H1 (cell line): ENCODE measurements at regions not wholly inside any gene's neighbourhood (a gene's known extent, or its start where the extent isn't known, plus 50 kb on each side); places are given as distances from the start of the nearest gene placed in this dataset.

Source experiments
- CTCF ChIA-PET: fragments of 300-600 bp; sonication (Branson Sonifier 250); formaldehyde crosslinking; loops from one replicate; lab custom pipeline; 2021; ENCODE audit not compliant: partially characterized antibody; lab: Charles Lee
- POLR2A ChIA-PET: fragments of 300-600 bp; sonication (Branson Sonifier 250); formaldehyde crosslinking; loops from one replicate; lab custom pipeline; 2021; ENCODE audit warnings: inconsistent platforms; ENCODE audit not compliant: partially characterized antibody; lab: Charles Lee
- DNase-seq, 2 experiments: peaks; one replicate each; pipeline versions ENCODE4 v3.0.0 to v3.0.0-alpha.2; 2010 to 2022; ENCODE audit warnings: low spot score in 2 of 2, low read depth in 1 of 2, mixed read lengths in 1 of 2
- FAIRE-seq: peaks from 2 replicates; lab custom pipeline; 2011; peaks lifted over from hg19 to GRCh38; lab: Jason Lieb, UNC
- H2AFZ ChIP-seq: 2 replicates; pipeline ENCODE4 v1.8.1; 2012; ENCODE audit warnings: low read length, inconsistent platforms
- H2AK5ac ChIP-seq: 2 replicates; pipeline ENCODE4 v1.6.1; 2013; ENCODE audit warnings: low read depth, low read length
- H2BK120ac ChIP-seq: replicated peaks from 2 replicates; pipeline ENCODE3; 2013; ENCODE audit warnings: low read depth, low read length, inconsistent platforms
- H2BK12ac ChIP-seq: 2 replicates; pipeline ENCODE4 v1.6.1; 2013; ENCODE audit warnings: low read depth, low read length
- H2BK15ac ChIP-seq: 2 replicates; pipeline ENCODE4 v1.6.1; 2013; ENCODE audit warnings: low read length
- H2BK20ac ChIP-seq: 2 replicates; pipeline ENCODE4 v1.6.1; 2013; ENCODE audit warnings: low read length
- H2BK5ac ChIP-seq: 2 replicates; pipeline ENCODE4 v1.6.1; 2013; ENCODE audit warnings: low read depth, low read length
- H3K14ac ChIP-seq: 2 replicates; pipeline ENCODE4 v1.6.1; 2013; ENCODE audit warnings: inconsistent platforms; ENCODE audit not compliant: insufficient read length
- H3K18ac ChIP-seq: 2 replicates; pipeline ENCODE4 v1.6.1; 2013; ENCODE audit warnings: low read length; ENCODE audit errors: extremely low read depth
- H3K23ac ChIP-seq: 2 replicates; pipeline ENCODE4 v1.6.1; 2013; ENCODE audit warnings: inconsistent platforms; ENCODE audit not compliant: insufficient read length
- H3K23me2 ChIP-seq: 2 replicates; pipeline ENCODE4 v1.6.1; 2013; ENCODE audit warnings: low read depth, low read length
- H3K27ac ChIP-seq: 2 replicates; pipeline ENCODE4 v1.6.1; 2011; ENCODE audit warnings: low read depth, low read length, inconsistent platforms
- H3K27me3 ChIP-seq, 4 experiments: replicated peaks in 1 of 4; 1 replicate in 1 of 4; 2 replicates in 3 of 4; pipeline versions ENCODE4 v1.6.1 to v1.8.1; 2011 to 2013; ENCODE audit warnings: low read length in 3 of 4, mild to moderate bottlenecking in 3 of 4, inconsistent platforms in 2 of 4, mixed read lengths in 2 of 4, moderate library complexity in 1 of 4; ENCODE audit not compliant: control insufficient read depth in 3 of 4, insufficient read depth in 3 of 4; ENCODE audit errors: extremely low read depth in 1 of 4
- H3K36me3 ChIP-seq, 4 experiments: 2 replicates each; pipeline versions ENCODE4 v1.6.1 to v1.8.1; 2011 to 2013; ENCODE audit warnings: mild to moderate bottlenecking in 4 of 4, low read length in 3 of 4, moderate library complexity in 2 of 4, control low read depth in 1 of 4, inconsistent platforms in 1 of 4; ENCODE audit not compliant: insufficient read depth in 4 of 4, control insufficient read depth in 2 of 4
- H3K4ac ChIP-seq: replicated peaks from 2 replicates; pipeline ENCODE3; 2013; ENCODE audit warnings: low read length, low read depth, mixed read lengths, inconsistent platforms; ENCODE audit not compliant: insufficient read length
- H3K4me1 ChIP-seq, 4 experiments: replicated peaks in 1 of 4; 1 replicate in 1 of 4; 2 replicates in 3 of 4; pipeline versions ENCODE4 v1.6.1 to v1.8.1; 2011 to 2013; ENCODE audit warnings: low read length in 3 of 4, inconsistent platforms in 2 of 4, mixed read lengths in 1 of 4; ENCODE audit not compliant: insufficient read depth in 4 of 4, control insufficient read depth in 3 of 4
- H3K4me2 ChIP-seq, 2 experiments: 2 replicates each; pipeline versions ENCODE4 v1.6.1 to v1.8.1; 2011 to 2013; ENCODE audit warnings: low read depth in 2 of 2, low read length in 2 of 2, control low read depth in 1 of 2, inconsistent platforms in 1 of 2, mild to moderate bottlenecking in 1 of 2; ENCODE audit not compliant: insufficient read depth in 1 of 2
- H3K4me3 ChIP-seq, 4 experiments: fragments of 200-600, 300-600 bp in 1 of 4; sonication (generic), shearing (Covaris generic), sonication (Bioruptor Twin) in 1 of 4; 2 replicates each; pipeline versions ENCODE4 v1.5.1 to v1.8.1; 2011 to 2016; ENCODE audit warnings: low read length in 4 of 4, low read depth in 3 of 4, control low read depth in 2 of 4, inconsistent platforms in 2 of 4, mild to moderate bottlenecking in 2 of 4, mixed read lengths in 1 of 4, moderate library complexity in 1 of 4; ENCODE audit not compliant: insufficient read depth in 2 of 4; ENCODE audit errors: extremely low read depth in 1 of 4
- H3K56ac ChIP-seq: replicated peaks from 2 replicates; pipeline ENCODE3; 2013; ENCODE audit warnings: low read depth, mild to moderate bottlenecking, mixed read lengths, low read length, inconsistent platforms; ENCODE audit not compliant: insufficient read length
- H3K79me1 ChIP-seq: 2 replicates; pipeline ENCODE4 v1.6.1; 2013; ENCODE audit warnings: low read depth, low read length, control low read depth
- H3K79me2 ChIP-seq, 2 experiments: 2 replicates each; pipeline versions ENCODE4 v1.6.1 to v1.8.1; 2012 to 2013; ENCODE audit warnings: low read length in 2 of 2, mild to moderate bottlenecking in 2 of 2, inconsistent platforms in 1 of 2; ENCODE audit not compliant: insufficient read depth in 2 of 2, control insufficient read depth in 1 of 2
- H3K9ac ChIP-seq, 4 experiments: replicated peaks in 1 of 4; 1 replicate in 1 of 4; 2 replicates in 3 of 4; pipeline versions ENCODE4 v1.6.1 to v1.8.1; 2011 to 2013; ENCODE audit warnings: low read depth in 3 of 4, low read length in 3 of 4, control low read depth in 2 of 4, mild to moderate bottlenecking in 2 of 4, moderate library complexity in 2 of 4, inconsistent platforms in 1 of 4; ENCODE audit errors: extremely low read depth in 1 of 4
- H3K9me3 ChIP-seq, 2 experiments: 2 replicates each; pipeline versions ENCODE4 v1.6.1 to v1.8.1; 2012 to 2013; ENCODE audit warnings: mild to moderate bottlenecking in 2 of 2, moderate library complexity in 2 of 2, control low read depth in 1 of 2, inconsistent platforms in 1 of 2, low read depth in 1 of 2, low read length in 1 of 2, mixed read lengths in 1 of 2; ENCODE audit not compliant: insufficient read depth in 2 of 2
- H4K20me1 ChIP-seq, 2 experiments: replicated peaks in 1 of 2; 2 replicates each; pipeline versions ENCODE3 to v1.8.1; 2011 to 2013; ENCODE audit warnings: inconsistent platforms in 2 of 2, low read length in 2 of 2, mild to moderate bottlenecking in 1 of 2; ENCODE audit not compliant: insufficient read depth in 2 of 2, control insufficient read depth in 1 of 2
- H4K5ac ChIP-seq: 2 replicates; pipeline ENCODE4 v1.6.1; 2013; ENCODE audit warnings: low read length, low read depth, mixed read lengths, inconsistent platforms; ENCODE audit not compliant: insufficient read length
- H4K8ac ChIP-seq: 2 replicates; pipeline ENCODE4 v1.8.0; 2013; ENCODE audit warnings: mild to moderate bottlenecking, moderate library complexity, low read length, inconsistent platforms; ENCODE audit not compliant: insufficient read depth; ENCODE audit errors: extremely low read depth
- H4K91ac ChIP-seq: replicated peaks from 2 replicates; pipeline ENCODE3; 2013; ENCODE audit warnings: low read length, mixed read lengths, inconsistent platforms; ENCODE audit not compliant: insufficient read length
- CBX5 ChIP-seq: fragments of 300-800, 300-1000 bp; sonication (generic); IDR thresholded peaks from 2 replicates; pipeline ENCODE4 v1.7.1; 2016; ENCODE audit warnings: antibody characterized with exemption, low read length, low read depth
- CEBPB ChIP-seq: IDR thresholded peaks from 2 replicates; pipeline ENCODE4 v1.6.1; 2012; ENCODE audit warnings: low read depth, low read length
- GABPA ChIP-seq: IDR thresholded peaks from 2 replicates; pipeline ENCODE4 v1.6.1; 2011; ENCODE audit warnings: mild to moderate bottlenecking, low read length, moderate library complexity, borderline replicate concordance; ENCODE audit not compliant: insufficient read depth
- JUN ChIP-seq: IDR thresholded peaks from 2 replicates; pipeline ENCODE4 v1.6.1; 2011; ENCODE audit warnings: low read depth, mild to moderate bottlenecking, improper control_type of control experiment, low read length
- MAFK ChIP-seq: IDR thresholded peaks from 2 replicates; pipeline ENCODE4 v1.6.1; 2012; ENCODE audit warnings: low read depth, mild to moderate bottlenecking, improper control_type of control experiment, low read length
- POU5F1 ChIP-seq: IDR thresholded peaks from 2 replicates; pipeline ENCODE4 v1.6.1; 2011; ENCODE audit warnings: low read depth, mild to moderate bottlenecking, low read length, moderate library complexity
- RBBP5 ChIP-seq: IDR thresholded peaks from 2 replicates; pipeline ENCODE4 v1.7.1; 2012; ENCODE audit warnings: low read depth, mild to moderate bottlenecking, inconsistent platforms, low read length, moderate library complexity, borderline replicate concordance
- SP1 ChIP-seq: IDR thresholded peaks from 2 replicates; pipeline ENCODE4 v1.6.1; 2011; ENCODE audit warnings: low read depth, low read length
- TCF12 ChIP-seq: IDR thresholded peaks from 2 replicates; pipeline ENCODE4 v1.6.1; 2011; ENCODE audit warnings: low read depth, mild to moderate bottlenecking, low read length
- TEAD4 ChIP-seq: IDR thresholded peaks from 2 replicates; pipeline ENCODE4 v1.6.1; 2012; ENCODE audit warnings: low read depth, low read length, inconsistent platforms, mixed read lengths
- WGBS, 2 experiments: shearing (Covaris generic) in 1 of 2; methylation state at CpG; one replicate each; pipeline versions ENCODE4 v1.1.6 to v1.1.7; 2013 to 2015; ENCODE audit warnings: low lambda C conversion rate in 2 of 2, mixed read lengths in 2 of 2, inconsistent platforms in 1 of 2, low coverage in 1 of 2, missing lambda C conversion rate in 1 of 2; ENCODE audit not compliant: insufficient replicate concordance in 2 of 2, insufficient coverage in 1 of 2, insufficient read length in 1 of 2; ENCODE audit errors: extremely low coverage in 1 of 2, missing lambda C conversion rate in 1 of 2; 5-methylcytosine and 5-hydroxymethylcytosine counted together
- TF ChIP-seq, protein P1 (sequence below): IDR thresholded peaks from 2 replicates; pipeline ENCODE4 v1.6.1; 2012; ENCODE audit warnings: inconsistent platforms

DNA sequence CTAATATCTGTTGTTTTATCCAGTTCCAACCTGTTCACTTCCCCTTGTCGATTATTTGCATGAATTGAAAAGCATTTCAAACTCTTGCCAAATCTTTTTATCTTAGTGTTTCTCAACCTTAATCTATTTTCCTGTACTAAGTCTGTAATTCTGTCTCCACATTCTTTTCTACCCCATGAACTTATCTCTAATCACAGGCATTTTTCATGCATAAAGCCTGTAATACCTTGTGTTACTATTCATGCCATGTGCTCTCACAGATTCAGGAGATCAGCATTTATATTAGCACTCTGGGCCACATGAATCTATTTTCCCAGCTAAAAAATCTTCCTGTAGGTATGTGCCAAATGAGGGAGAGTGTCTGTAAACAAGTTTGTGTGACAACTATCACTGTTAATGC lies 1360.9 kb downstream of the STIM2 start:
- DNase-seq (no peak), FAIRE-seq (no peak)
- no peak overlapping the region for H2BK120ac ChIP-seq
- no peak overlapping the region for H4K5ac ChIP-seq
- H2BK12ac ChIP-seq: no peak overlapping the region
- H3K4me1 ChIP-seq: no peaks in the 10 kb centered on the region; a peak in 1 of 7 replicates
- H3K9me3 ChIP-seq: no peaks in the 10 kb centered on the region
- H4K8ac ChIP-seq: no peak overlapping the region
- no peaks in the 10 kb centered on the region for H3K23me2 ChIP-seq
- H3K18ac ChIP-seq: no peak overlapping the region
- H3K23ac ChIP-seq: no peak overlapping the region
- no peaks in the 10 kb centered on the region for H3K36me3 ChIP-seq
- no peaks in the 10 kb centered on the region for H3K27me3 ChIP-seq
- WGBS, 2 experiments: 92% methylated on average over 1 of the region's 1 CpG; no CpG with 5 or more reads in 1 of the 2 experiments
- no peak overlapping the region for H3K56ac ChIP-seq
- H3K4me3 ChIP-seq: no peak overlapping the region
- H4K20me1 ChIP-seq: no peaks in the 10 kb centered on the region
- no peak overlapping the region for H3K14ac ChIP-seq
- H3K4me2 ChIP-seq: no peak overlapping the region
- no peak overlapping the region for H2BK5ac ChIP-seq
- H2BK20ac ChIP-seq: no peak overlapping the region
- no peak overlapping the region for H4K91ac ChIP-seq
- no peak overlapping the region for H3K4ac ChIP-seq
- no peak for TF ChIP-seq POU5F1
- no peak for TF ChIP-seq CBX5
- no peak for TF ChIP-seq GABPA
- TF ChIP-seq JUN: no peak
- TF ChIP-seq, protein P1, sequence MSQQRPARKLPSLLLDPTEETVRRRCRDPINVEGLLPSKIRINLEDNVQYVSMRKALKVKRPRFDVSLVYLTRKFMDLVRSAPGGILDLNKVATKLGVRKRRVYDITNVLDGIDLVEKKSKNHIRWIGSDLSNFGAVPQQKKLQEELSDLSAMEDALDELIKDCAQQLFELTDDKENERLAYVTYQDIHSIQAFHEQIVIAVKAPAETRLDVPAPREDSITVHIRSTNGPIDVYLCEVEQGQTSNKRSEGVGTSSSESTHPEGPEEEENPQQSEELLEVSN: no peak
- no peak for TF ChIP-seq SP1
- no peak for TF ChIP-seq TCF12
- no peak for TF ChIP-seq CEBPB
- no peak for TF ChIP-seq RBBP5
- no peak for TF ChIP-seq TEAD4
- no peak for TF ChIP-seq MAFK
- no peaks in the 10 kb centered on the region for H3K79me1 ChIP-seq
- no peak overlapping the region for H3K27ac ChIP-seq
- no peak overlapping the region for H2BK15ac ChIP-seq
- no peaks in the 10 kb centered on the region for H3K79me2 ChIP-seq
- ChIA-PET CTCF (interaction anchor here (0.7 to 0.8 kb wide), 2 partner anchors 316 to 376 kb away, joined by 3 read pairs; no protein-coding TSS in a partner anchor), POLR2A (no interaction called here)
- H2AK5ac ChIP-seq: no peak overlapping the region
- H2AFZ ChIP-seq: no peak overlapping the region
- H3K9ac ChIP-seq: no peak overlapping the region
